HG02884 (cell line): ENCODE measurements at regions not wholly inside any gene's neighbourhood (a gene's known extent, or its start where the extent isn't known, plus 50 kb on each side); places are given as distances from the start of the nearest gene placed in this dataset.

Experiments used
- ATAC-seq: cut with Tn5 transposase; IDR thresholded peaks from one replicate; pipeline ENCODE4 v1.9.1; 2021; ENCODE audit warnings: mild to moderate bottlenecking, moderate library complexity; ENCODE audit not compliant: unreplicated experiment

DNA sequence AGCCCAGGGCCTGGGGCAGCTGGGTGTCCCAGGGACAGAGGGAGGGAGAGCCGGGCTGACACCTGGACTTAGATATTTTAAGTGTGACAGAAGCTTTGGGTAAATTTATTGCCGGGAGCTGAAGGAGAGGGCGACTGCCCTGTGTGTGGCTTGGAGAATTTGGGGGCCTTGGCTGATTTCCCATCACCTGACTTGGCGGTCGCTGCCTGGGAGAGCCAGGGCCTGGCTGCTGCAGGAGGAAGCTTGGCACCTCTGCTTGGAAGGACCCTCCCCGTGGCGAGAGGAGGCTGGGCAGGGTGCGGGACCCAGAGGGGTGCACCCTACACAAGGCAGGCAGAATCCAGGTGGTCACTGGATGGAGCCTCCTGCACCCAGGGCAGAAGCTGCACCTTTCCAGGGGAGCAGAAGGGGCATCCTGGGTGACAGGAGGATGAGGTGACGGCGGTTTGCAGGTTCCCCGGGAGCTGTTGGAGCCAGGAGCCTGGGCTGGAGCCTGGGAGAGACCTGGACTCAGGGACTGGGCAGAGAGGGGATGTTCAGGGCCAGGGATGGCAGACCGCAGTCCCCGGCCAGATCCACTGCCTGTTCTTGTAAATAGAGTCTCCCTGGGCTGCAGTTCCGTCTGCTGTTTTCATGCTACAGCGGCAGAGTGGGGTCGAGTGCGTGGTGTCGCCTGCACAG, 72.0 kb downstream of the RGS12 start:
- no peak for ATAC-seq

DNA sequence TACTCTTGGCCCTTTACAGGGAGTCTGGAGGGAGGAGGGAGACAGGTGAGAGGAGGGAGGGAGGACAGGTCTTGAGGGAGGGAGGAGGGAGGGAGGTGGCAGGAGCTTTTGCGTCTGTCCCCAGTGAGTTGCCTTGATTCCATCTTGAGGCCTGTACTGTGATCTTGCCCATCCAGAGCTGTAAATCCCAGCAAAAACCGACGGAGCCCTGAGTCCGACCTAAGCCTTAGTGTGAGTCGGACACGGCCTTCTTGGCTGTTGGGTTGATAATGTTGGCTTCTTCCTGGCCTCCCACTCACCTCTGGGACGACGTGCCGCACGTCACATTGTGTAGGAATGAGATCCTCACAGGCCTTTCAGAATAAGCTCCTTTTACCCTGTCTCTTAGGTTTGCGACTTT, 72.5 kb downstream of the RGS12 start:
- no peak for ATAC-seq

DNA sequence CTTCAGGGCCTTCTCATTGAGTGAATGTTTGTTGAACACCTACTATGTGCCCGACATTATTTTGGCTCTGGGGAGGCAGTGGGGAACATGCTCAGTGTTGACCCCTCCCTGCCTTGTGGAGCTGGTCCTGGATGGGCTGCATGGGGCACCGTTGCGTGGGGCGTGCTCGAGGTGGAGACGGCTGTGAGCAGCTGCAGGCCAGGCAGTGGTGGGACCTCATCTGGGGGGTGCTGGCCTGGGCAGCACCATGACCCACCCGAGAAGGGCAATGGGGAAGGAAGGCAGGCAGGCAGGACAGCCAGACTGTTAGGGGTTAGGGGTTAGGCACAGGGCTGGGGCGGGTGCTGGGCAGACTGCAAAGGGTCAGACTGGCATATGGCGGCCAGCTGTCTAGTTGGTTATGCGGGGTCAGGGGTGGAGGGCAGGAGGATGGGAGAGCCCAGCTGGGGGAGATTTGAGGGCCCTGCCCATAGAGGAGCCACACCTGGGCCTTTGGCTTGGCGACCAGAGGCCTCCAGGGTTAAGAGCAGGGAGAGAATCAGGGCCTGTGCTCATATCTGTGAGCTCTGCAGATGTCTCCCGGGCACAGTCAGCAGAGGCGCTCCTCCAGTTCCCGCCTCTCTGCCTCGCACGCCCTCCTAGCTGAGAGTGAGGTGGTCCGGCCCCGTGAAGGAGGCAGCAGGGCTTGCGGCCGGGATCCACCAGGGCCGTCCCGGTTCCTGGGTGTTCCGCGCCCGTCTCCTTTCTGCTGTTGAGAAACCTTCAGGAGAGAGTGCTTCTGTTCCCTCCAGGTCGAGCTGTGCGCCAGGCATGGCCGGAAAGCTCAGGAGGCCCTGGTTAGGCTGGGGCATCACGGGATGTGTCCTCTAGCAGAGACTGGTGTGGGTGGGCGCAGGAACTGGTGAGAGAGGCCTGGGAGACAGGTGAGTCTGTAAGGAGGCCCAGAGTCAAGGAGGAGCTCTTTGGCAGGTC, 73.3 kb downstream of the RGS12 start:
- no peak for ATAC-seq

DNA sequence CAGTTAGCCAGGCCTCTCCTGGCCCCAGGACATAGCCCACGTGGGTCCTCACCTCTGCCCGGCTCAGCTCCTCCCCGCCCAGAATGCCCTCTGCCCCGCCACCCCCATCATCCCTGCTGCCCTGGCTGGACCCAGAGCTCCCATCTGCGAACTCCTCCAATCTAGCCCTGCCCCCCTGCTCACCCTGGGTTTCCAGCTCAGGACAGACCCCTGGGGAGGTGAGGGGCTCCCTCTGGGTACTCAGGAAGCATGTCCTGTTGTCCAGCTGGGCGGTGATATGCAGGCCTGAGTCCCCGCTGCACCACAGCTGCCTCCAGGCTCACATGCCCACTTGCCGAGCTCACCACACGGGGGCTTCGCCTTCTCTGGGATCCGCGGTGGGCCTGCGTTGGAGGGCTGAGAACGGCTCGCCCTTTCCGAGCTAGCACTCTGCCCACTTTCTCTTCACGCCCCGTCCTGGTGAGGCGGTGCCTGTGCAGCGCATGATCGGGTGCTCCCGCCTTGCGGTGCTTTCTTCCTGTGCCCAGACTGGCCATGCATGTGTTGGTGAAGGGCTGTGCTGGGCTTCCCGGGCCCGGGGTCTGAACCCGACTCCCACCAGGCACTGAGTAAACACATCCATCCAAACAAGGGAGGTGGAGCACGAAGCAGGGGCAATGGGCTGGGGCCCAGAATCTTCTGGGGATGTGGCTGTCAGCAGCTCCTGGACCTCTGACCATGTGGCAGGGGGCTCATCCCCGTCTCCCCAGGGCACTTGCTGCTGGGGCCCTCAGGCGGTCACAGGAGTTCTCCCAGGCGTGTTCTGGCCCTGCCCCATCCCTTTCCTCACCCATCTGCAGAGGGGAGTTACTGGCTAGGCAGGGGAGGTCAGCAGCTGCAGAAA, 74.3 kb downstream of the RGS12 start:
- ATAC-seq = no peak

DNA sequence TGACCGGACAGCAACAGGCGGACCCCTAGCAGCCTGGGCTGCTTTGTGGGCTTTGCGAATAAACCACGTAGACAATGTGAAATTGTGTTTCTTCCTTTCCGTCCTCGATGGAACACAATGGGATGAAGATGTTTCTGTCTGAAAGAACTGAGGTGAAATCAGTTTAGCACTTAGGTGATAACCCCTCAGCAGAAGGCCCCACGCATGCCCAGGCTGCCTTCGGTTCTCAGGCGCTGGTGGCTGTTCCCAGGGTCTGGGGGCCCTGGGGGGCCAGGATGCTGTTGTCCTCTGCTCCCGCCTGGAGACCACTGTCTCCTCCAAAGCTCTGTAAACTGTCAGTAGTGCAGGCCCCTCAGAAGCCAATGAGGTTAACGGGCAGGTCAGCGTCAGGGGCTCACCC, 73.9 kb upstream of the HGFAC start:
- ATAC-seq = no peak

DNA sequence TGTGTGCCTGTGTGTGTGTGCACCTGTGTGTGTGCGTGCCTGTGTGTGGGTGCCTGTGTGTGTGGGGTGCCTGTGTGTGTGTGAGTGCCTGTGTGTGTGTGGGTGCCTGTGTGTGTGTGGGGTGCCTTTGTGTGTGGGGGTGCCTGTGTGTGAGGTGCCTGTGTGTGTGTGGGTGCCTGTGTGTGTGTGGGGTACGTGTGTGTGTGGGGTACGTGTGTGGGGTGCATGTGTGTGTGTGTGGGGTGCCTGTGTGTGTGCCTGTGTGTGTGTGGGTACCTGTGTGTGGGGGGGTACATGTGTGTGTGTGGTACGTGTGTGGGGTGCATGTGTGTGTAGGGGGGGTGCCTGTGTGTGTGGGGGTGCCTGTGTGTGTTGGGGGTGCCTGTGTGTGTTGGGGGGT, 73.4 kb upstream of the HGFAC start:
- no peak for ATAC-seq

DNA sequence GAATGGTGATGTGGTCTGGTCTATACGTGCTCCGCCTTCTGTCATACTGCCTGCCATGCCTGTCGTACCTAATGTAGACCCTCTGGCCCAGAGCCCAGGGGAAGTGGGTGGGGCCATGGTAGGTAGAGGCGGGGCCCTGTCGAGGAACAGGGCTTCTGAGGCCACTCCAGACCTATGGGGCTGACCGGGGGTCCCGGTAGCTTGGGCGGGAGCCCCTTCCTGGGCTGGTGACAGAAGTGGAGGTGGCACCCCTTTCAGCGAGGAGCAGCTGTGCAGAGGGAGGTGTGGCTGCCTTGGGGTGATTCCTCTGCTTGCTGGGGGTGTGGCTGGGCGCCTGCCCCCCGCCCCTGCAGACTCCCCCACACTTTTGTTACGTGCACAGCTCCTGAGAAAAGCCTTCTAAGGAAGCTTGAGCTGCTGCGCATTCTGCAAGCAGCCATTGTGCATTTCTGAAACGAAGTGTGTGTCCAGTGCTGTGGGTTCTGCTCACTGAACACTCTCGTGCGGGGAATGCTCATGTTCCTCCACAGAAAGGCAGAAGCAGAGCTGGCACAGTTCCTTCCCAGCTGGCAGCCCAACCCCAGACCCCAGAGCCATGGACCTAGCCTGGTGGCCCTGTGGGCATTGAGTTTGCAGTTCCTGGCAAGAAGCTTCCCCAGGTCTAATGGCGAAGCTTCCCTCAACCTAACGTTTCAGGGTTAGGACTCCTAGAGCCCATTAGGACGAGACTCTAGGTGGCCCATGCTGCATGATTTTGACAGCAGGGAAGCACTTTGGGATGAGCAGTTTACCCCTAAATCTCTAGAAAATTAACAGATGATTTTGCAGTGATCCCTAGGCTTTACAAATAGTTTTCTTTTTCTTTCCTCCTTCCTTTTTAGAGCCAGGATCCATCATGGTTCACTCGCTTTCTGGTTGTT, 72.7 kb upstream of the HGFAC start:
- no peak for ATAC-seq

DNA sequence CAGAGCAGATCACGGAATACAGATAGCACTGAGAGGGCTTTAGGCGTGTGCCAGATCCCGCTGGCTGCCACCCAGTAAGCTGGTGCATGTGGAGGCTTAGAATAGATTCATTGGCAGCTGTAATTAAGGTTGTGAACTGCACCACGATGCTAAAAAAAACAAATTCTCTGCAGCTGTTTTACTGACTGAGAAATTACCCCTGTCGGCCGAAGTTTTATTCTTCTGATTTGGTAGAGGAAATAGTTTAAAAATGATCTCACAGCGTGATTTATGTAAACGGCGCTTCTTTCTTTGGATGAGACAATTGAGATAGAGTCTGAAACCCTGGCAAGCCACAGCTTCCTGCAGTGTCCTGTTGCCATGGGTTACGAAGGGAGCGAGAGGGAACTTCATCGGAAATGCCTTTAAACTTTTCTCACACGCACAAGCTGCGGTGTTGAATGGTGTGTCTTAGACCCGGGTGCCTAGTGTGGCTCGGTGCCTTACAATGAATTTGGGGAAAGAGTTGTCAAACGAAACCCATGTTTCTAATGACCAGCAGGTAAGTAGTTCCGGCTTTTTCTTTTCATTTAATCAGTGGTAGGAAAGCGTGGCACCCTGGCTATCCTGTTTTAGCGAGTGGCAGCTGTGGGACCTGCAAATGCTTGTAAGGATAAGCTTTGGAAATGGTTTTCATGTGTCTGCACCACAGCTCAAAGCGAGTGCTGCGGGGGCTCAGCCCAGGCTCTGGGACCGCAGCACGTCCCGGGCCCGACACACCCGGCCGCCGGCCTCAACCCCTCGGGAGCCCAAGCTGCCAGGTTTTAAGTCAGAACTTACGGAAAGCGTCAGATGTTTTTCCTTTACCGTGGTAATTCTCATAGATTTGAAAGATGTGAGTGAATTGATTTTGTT, 71.7 kb upstream of the HGFAC start:
- no peak for ATAC-seq

DNA sequence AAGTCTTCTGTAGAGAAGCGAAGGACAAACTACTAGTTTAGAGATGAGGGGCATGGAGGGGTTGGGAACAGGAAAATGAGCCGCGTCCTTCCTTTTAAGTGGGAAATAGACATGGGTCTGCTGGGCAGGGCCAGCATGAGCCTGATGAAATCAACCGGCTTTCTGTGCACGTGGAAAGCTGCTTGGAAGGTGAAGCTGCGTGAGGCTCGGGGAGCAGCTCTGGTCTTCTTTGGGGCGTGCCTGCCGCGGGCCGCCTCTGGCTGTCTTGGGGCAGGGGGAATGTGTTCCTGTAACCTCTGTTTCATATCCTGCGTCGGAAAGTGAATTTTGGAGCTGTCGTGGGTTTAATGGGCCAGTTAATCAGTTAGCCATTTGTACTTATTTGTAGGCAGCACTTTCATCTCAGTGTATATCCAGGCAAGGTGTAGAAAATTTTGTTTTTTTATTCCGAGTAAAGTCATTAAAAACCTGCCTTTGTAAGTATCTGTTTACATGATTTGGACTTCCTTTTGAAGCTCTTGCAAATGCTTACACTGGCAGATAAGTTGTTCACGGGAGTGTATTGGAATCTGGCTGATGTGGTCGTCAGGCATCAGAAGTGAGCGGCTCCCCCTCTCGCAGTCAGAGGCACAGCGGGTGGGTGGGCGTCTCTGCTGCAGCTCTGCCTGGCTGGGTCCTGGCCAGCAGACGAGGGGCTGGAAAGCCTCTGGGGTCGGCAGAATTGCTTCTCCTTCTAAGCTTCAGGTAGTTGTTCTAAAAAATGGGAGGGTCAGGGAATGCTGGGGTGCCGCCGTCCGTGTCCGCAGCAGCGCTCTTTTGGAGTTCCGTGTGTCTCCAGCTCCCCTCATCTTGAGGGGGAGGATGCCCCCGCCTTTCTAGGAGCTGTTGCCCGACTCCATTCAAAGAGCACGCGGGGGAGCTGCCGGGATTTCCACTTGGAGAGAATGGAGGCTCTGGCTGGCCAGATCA, 70.5 kb upstream of the HGFAC start:
- no peak for ATAC-seq

DNA sequence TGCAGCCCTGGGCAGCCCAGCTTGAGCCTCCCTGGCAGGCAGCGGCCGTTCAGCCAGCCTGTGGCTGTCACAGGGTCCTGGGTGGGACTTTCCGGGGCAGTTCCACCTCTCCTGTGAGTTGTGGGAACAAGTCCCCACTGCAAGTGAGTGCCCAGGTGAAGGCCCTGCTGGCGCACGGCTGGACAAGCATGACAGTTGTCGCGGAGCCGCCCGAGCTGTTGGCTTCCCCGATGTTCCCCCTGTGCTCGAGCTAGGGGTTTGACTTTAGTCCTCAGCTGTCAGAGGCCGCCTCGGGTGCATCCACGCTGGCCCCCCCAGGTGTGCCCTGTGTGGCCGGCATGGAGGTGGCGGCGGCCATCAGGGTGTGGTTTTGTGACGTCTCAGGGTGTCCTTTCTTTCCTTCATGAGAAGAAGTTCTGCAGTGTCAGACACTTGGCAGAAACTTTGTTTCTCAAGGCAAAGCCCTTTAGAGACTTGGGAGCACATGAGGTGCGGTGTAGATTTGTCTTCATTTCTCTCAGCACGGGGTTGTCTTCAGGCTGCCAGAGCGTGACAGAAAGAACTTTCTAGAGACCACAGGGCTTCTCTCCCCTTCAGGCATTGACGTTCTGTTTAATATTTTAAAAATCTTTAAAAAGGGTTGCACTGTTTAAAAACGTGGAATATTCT, 69.4 kb upstream of the HGFAC start:
- no peak for ATAC-seq

DNA sequence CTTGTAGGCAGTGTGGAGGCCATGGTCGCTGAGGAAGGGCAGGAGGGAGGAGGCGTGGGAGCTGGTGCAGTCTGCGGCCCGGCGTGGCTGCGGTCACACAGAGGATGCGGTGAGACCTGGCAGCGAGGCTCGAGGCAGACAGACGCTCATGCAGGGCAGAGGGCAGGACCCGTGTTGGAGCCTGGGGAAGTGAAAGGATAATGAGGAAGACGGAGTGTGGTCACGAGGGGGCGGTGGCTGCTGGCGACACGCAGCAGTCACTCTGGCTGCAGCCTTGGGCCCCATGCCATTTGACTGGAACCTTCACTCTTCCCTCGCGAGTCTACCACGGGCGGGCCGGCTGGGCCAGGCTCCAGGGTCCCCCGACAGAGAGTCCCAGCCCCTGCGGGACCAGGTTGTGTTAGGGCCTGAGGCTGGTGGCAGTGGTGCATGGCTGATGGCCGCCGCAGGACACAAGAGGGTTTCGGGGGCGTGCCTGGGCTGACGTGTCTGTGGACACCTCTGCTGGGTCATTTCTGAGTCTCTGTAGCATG, 68.8 kb upstream of the HGFAC start:
- ATAC-seq = no peak

DNA sequence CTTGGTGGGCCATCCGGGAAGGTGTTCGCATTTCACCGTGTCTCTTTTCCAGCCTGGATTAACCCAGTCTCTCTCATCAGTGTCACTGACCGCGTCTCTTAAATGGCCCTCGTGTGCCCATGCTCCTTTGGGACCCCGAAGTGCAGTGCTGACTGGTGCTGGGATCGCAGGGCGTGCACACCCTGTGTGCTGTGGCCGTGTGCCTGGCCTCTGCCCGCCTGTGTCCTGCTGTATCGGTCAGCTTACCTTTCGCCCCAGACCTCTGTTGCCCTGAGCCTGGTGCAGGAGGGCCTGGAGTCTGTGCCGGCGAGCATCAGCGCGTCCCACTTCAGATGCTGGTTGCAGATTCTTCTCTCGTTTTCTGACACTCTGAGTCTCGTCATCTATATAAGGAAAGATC, 68.3 kb upstream of the HGFAC start:
- no peak for ATAC-seq

DNA sequence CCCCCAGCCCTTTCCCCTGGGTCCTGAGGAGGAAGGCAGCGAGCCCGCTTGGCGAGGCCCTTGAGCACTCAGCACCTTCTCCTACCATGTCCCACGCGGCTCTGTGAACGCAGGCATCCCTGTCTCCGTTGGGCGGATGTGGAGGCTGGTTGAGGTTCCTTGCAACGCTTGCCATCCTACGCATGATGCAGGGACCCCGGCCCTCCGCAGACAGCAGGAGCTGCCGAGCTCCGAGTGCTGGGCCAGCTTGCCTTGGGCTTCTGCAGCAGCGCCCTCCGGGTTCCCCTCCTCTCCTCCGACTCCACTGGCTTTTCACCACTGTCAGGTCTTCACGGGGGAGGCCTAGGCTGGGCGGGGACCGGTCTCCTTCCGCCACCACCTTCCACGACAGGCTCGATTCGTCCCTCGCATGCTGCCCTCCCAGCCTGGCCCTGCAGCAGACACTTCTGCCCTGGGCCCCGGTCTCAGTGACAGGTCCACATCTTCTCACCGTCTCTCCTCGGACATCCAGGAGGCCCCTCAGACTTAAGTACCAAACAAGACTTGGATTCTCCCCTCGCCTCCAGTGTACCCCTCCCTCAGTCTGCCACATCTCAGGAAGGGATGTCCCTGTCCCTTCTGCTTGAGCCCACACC, 67.6 kb upstream of the HGFAC start:
- no peak for ATAC-seq

DNA sequence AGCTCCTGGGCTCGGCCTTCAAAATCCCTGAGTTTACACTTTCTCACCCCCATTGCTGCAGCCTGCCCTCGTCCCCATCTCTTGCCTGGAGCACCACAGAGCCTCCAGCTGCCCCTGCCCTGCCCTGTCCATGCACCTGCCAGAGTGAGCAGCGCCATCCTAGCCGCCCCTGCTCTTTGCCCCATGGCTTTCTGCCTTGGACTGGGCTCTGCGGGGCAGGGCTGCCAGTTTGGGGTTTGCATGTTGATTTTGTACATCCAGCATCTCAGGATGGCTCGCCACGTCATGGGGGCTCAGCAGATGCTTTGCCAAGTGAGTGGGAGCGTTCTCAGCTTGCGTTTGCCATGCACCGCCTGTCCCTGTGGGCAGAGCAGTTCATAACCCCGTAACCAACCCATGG, 67.1 kb upstream of the HGFAC start:
- no peak for ATAC-seq

DNA sequence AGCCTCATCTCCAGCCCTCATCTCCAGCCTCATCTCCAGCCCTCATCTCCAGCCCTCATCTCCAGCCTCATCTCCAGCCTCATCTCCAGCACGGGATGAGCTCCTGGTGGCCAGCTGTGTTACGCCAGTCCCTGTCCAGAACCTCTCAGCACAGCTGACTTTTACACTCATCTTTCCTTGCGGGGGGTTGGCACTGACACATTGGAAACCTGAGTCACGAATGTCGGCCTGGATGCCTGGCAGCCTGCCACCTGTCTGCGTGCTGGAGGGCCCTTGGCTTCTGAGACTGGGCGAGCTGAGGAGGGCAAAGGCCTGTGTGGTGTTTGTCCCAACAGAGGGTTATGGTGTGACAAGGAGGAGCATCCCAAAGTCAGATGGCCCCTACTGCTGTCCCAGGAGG, 66.1 kb upstream of the HGFAC start:
- no peak for ATAC-seq

DNA sequence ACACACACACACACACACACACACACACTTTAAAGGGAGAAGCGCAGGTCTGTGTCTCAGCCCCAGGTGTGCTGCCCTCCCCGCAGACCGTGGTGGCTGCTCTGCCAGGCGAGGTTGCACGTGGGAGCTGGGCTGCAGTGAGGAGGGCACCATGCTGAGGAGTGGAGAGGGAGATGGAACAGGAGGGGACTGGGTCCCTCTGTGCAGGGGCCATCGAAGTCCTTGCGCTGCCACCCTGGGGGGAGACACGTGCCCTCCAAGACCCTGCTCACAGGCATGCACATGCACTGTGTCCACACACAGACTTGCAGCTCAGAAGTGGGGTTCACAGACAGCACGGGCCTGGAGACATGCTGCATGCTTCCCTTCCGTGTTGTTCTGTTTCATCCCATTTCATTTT, 65.5 kb upstream of the HGFAC start:
- ATAC-seq = no peak

DNA sequence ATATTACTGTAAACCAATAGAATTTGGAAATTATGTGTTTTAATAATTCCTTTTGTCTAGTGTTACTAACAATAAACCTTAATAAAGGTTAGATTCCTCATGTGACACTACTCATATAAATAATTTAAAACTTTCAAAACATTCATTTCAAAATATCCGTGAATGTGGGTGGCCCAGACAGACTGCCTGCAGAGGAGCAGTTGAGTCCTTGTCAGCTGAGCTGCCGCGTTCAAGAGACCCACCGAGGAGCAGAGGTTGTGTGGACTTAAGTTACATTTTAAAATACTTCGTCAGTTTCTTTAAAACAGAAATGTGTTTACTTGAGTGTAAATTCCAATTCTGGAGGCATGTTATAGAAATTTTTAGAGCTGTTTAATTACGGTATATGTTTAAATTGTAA, 64.2 kb upstream of the HGFAC start:
- ATAC-seq = no peak
